NCI-H1105 treated with DMSO at 0.1 percent for 48 hours (cell line): ENCODE measurements at regions not wholly inside any gene's neighbourhood (a gene's known extent, or its start where the extent isn't known, plus 50 kb on each side); places are given as distances from the start of the nearest gene placed in this dataset.

Experiments used
- DNase-seq: peaks from one replicate; lab custom pipeline; 2025; lab: John Stamatoyannopoulos, UW

DNA sequence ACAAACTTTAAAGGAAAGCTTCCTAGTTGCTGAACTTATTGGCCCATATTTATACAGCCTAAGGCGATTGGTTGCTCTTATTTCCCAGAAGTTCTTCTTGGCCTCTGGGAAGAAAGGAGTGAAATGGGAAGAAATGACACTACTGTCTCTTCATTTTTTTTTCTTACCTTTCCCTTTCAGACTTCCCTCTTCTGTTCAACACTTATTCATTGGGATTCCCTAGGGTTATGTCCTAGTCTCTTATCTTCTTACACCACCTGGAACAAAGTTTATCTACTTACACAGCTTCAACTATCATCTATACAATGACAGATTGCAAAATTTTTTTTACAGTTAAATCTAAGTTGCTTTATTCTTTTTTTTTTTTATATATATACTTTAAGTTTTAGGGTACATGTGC, 68.0 kb downstream of the SNX12 start:
- no peak for DNase-seq

DNA sequence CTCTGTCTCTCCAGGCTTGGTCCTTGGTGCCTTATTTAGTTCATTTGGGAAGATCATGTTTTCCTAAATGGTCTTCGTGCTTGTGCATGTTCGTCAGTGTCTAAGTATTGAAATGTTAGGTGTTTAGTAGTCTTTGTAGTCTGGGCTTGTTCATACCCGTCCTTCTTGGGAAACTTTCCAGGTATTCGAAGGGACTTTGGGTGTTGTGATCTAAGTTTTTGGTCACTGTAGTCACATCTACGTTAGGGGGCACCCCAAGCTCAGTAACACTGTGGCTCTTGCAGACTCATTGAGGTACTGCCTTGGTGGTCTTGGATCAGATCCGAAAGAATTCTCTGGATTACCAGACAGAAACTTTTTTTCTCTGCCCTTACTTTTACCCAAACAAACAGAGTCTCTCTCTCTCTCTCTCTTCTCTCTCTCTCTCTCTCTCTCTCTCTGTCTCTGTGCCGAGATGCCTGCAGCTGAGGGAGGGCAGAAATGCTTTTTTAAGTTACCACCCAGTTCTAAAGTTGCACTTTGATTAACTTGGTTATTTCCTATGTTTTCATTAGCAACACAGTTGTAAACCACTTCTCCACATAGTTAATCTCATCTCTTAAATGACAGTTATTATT, 67.6 kb upstream of the SLC7A3 start:
- peak; percentile 56 for DNase-seq

GRCh38 chrX:70995338-70995737, 64.4 kb upstream of the SLC7A3 start:
- no peak for DNase-seq

GRCh38 chrX:70988425-70988824, 57.5 kb upstream of the SLC7A3 start:
- DNase-seq = no peak
